ENCODE measurements at regions not wholly inside any gene's neighbourhood (a gene's known extent, or its start where the extent isn't known, plus 50 kb on each side); places are given as distances from the start of the nearest gene placed in this dataset.

- no peak for DNase-seq (ENCODE audit: insufficient read length, low spot score)
- no peak for TF ChIP-seq CTCF (IDR thresholded peaks at IDR 0.05; ENCODE audit: insufficient read depth, missing control alignments)
- FAIRE-seq = peak; percentile 64
These were observed 295.0 kb downstream of the RAP2B start for GRCh38 chr3:153456833-153457545.

GRCh38 chr3:153458881-153459280 is 296.9 kb downstream of the RAP2B start:
- no peak for DNase-seq (ENCODE audit: insufficient read length, low spot score)
- no peak for FAIRE-seq
- TF ChIP-seq CTCF (IDR thresholded peaks at IDR 0.05; ENCODE audit: insufficient read depth, missing control alignments) = no peak

DNA sequence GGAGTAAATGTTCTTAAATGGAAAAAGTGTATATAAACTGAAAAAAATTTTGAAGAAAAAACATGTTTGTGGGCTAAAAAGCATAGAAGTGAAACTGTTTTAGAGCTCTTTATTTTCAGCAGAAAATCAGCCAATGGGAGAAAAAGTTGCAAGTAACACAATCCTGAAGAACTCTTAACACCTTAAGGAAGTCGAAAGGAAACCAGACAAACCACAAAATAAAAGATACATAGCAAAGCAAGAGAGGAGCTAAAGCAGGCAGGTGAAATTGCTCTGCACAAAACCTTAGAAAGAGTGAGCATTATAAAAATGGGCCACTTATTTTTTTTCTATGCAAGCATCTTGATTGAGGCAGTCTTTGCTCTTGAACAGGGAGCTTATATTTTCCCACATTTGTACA is 300.5 kb downstream of the RAP2B start:
- DNase-seq (ENCODE audit: insufficient read length, low spot score) (no peak), FAIRE-seq (no peak)
- no peak for TF ChIP-seq CTCF (IDR thresholded peaks at IDR 0.05; ENCODE audit: insufficient read depth, missing control alignments)

DNA sequence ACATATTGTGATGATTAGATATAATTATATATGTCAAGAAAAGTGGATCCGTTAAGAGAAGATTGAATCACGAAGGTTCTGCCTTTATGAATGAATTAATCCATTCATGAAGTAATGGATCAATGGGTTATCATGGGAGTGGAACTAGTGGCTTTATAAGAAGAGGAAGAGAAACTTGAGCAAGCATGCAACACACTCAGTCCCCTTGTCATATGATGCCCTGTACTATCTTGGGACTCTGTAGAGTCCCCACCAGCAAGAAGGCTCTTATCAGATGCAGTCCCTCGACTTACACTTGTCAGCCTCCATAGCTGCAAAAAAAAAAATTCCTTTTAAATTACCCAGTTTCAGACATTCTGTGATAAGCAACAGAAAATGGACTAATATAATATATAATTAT is 301.9 kb downstream of the RAP2B start:
- DNase-seq (ENCODE audit: insufficient read length, low spot score) = no peak
- no peak for TF ChIP-seq CTCF (IDR thresholded peaks at IDR 0.05; ENCODE audit: insufficient read depth, missing control alignments)
- no peak for FAIRE-seq

- DNase-seq (ENCODE audit: insufficient read length, low spot score) (no peak), FAIRE-seq (no peak)
- TF ChIP-seq CTCF (IDR thresholded peaks at IDR 0.05; ENCODE audit: insufficient read depth, missing control alignments) = no peak
These were observed 307.1 kb downstream of the RAP2B start for GRCh38 chr3:153469162-153469561.

- no peak for FAIRE-seq
- TF ChIP-seq CTCF (IDR thresholded peaks at IDR 0.05; ENCODE audit: insufficient read depth, missing control alignments) = no peak
These were observed 322.8 kb downstream of the RAP2B start for GRCh38 chr3:153484842-153485241.

GRCh38 chr3:153495422-153495821 is 333.4 kb downstream of the RAP2B start:
- FAIRE-seq = no peak
- DNase-seq (ENCODE audit: insufficient read length, low spot score) = no peak
- no peak for TF ChIP-seq CTCF (IDR thresholded peaks at IDR 0.05; ENCODE audit: insufficient read depth, missing control alignments)

More at GRCh38 chr3:153484842-153485241, 322.8 kb downstream of the RAP2B start:
- DNase-seq (ENCODE audit: insufficient read length, low spot score) = no peak

All from D721Med (cell line).